SK-N-SH (cell line): ENCODE measurements at regions not wholly inside any gene's neighbourhood (a gene's known extent, or its start where the extent isn't known, plus 50 kb on each side); places are given as distances from the start of the nearest gene placed in this dataset.

Experiments used
- CTCF ChIA-PET: fragments of 300-600, 350-600 bp; formaldehyde crosslinking; extraction: SDS; loops from one replicate; lab custom pipeline; 2021; lab: Yijun Ruan, JAX
- POLR2A ChIA-PET: fragments of 350-600 bp; sonication (Branson Sonifier 250); formaldehyde crosslinking; extraction: SDS; loops from one replicate; lab custom pipeline; 2020; ENCODE audit warnings: antibody characterized with exemption, inconsistent platforms; lab: Yijun Ruan, JAX
- DNase-seq: peaks from one replicate; pipeline ENCODE4 v3.0.0; 2012
- H2AFZ ChIP-seq: fragments of 200-600 bp; sonication (generic); 2 replicates; pipeline ENCODE4 v1.8.1; 2016; ENCODE audit warnings: antibody characterized with exemption, mild to moderate bottlenecking, low read depth
- H3F3A ChIP-seq: fragments of 200-600 bp; sonication (generic); replicated peaks from 2 replicates; pipeline ENCODE3; 2016; ENCODE audit warnings: antibody characterized with exemption, mild to moderate bottlenecking; ENCODE audit not compliant: insufficient read depth
- H3K27ac ChIP-seq, 2 experiments: fragments of 200-500 bp in 1 of 2; fragments of 200-600 bp in 1 of 2; sonication (Bioruptor generic) in 1 of 2; sonication (generic), shearing (Covaris generic) in 1 of 2; 2 replicates each; pipeline versions ENCODE4 v1.5.1 to v1.6.1; 2014 to 2016; ENCODE audit warnings: low read depth in 2 of 2, inconsistent platforms in 1 of 2, low read length in 1 of 2, mild to moderate bottlenecking in 1 of 2, mixed read lengths in 1 of 2
- H3K27me3 ChIP-seq: fragments of 200-600 bp; sonication (generic), shearing (Covaris generic); 2 replicates; pipeline ENCODE4 v1.6.1; 2016; ENCODE audit warnings: mixed run types; ENCODE audit not compliant: insufficient read depth
- H3K36me3 ChIP-seq, 2 experiments: fragments of 200-500 bp in 1 of 2; fragments of 200-600 bp in 1 of 2; sonication (Bioruptor generic) in 1 of 2; sonication (generic) in 1 of 2; replicated peaks in 1 of 2; 2 replicates each; pipeline versions ENCODE3 to v1.5.1; 2014 to 2016; ENCODE audit warnings: low read length in 1 of 2, mild to moderate bottlenecking in 1 of 2; ENCODE audit not compliant: insufficient read depth in 2 of 2, control insufficient read depth in 1 of 2
- H3K4me1 ChIP-seq, 2 experiments: fragments of 200-500 bp in 1 of 2; fragments of 200-600 bp in 1 of 2; sonication (Bioruptor generic) in 1 of 2; sonication (generic), shearing (Covaris generic) in 1 of 2; 2 replicates each; pipeline versions ENCODE4 v1.5.1 to v1.6.1; 2014 to 2016; ENCODE audit warnings: low read depth in 1 of 2, low read length in 1 of 2, mixed run types in 1 of 2; ENCODE audit not compliant: insufficient read depth in 2 of 2, control insufficient read depth in 1 of 2
- H3K4me2 ChIP-seq: fragments of 200-600 bp; sonication (generic), shearing (Covaris generic); 2 replicates; pipeline ENCODE4 v1.6.1; 2017; ENCODE audit warnings: mixed run types
- H3K4me3 ChIP-seq, 2 experiments: fragments of 200-500 bp in 1 of 2; fragments of 200-600 bp in 1 of 2; sonication (Bioruptor generic) in 1 of 2; sonication (generic), shearing (Covaris generic) in 1 of 2; 2 replicates each; pipeline versions ENCODE4 v1.5.1 to v1.8.1; 2014 to 2016; ENCODE audit warnings: low read depth in 2 of 2, inconsistent platforms in 1 of 2, low read length in 1 of 2, mild to moderate bottlenecking in 1 of 2, mixed read lengths in 1 of 2, moderate library complexity in 1 of 2
- H3K79me2 ChIP-seq: fragments of 200-600 bp; sonication (generic); 2 replicates; pipeline ENCODE4 v1.8.1; 2017; ENCODE audit warnings: mild to moderate bottlenecking; ENCODE audit not compliant: insufficient read depth
- H3K9ac ChIP-seq: fragments of 200-600 bp; sonication (generic); 2 replicates; pipeline ENCODE4 v1.6.1; 2017; ENCODE audit warnings: mixed run types
- H3K9me2 ChIP-seq: fragments of 200-600 bp; sonication (generic); 2 replicates; pipeline ENCODE4 v1.6.1; 2017; ENCODE audit warnings: mixed run types
- H3K9me3 ChIP-seq: fragments of 200-600 bp; sonication (generic); 2 replicates; pipeline ENCODE4 v1.6.1; 2017; ENCODE audit warnings: mixed run types, mild to moderate bottlenecking, moderate library complexity
- H4K20me1 ChIP-seq: fragments of 200-600 bp; sonication (generic); 2 replicates; pipeline ENCODE4 v1.6.1; 2017; ENCODE audit warnings: mild to moderate bottlenecking, mixed run types; ENCODE audit not compliant: insufficient read depth
- CTCF ChIP-seq: fragments of 200-600 bp; sonication (generic); IDR thresholded peaks from 2 replicates; pipeline ENCODE4 v1.6.1; 2017; ENCODE audit warnings: antibody characterized with exemption, mild to moderate bottlenecking, moderate library complexity
- FOXM1 ChIP-seq: IDR thresholded peaks from 2 replicates; pipeline ENCODE4 v1.4.0; 2012; ENCODE audit warnings: low read depth, mild to moderate bottlenecking
- GABPA ChIP-seq: IDR thresholded peaks from 2 replicates; pipeline ENCODE4 v1.4.0; 2012; ENCODE audit warnings: low read depth, mild to moderate bottlenecking
- IRF3 ChIP-seq: fragments of 150-350 bp; IDR thresholded peaks from 2 replicates; pipeline ENCODE4 v1.6.1; 2016; ENCODE audit warnings: mild to moderate bottlenecking, low read depth, low read length
- MEF2A ChIP-seq: IDR thresholded peaks from 2 replicates; pipeline ENCODE4 v1.4.0; 2012; ENCODE audit warnings: low read depth, borderline replicate concordance
- MXI1 ChIP-seq: IDR thresholded peaks from 2 replicates; pipeline ENCODE4 v1.6.1; 2012; ENCODE audit warnings: mild to moderate bottlenecking, low read depth, low read length, improper control_type of control experiment
- POLR2AphosphoS5 ChIP-seq: IDR thresholded peaks from 2 replicates; pipeline ENCODE4 v1.6.1; 2012; ENCODE audit warnings: low read depth, low read length
- RXRA ChIP-seq: IDR thresholded peaks from 2 replicates; pipeline ENCODE4 v1.4.0; 2012; ENCODE audit warnings: low read depth, mild to moderate bottlenecking, borderline replicate concordance
- SMC3 ChIP-seq: IDR thresholded peaks from 2 replicates; pipeline ENCODE4 v1.6.1; 2012; ENCODE audit warnings: low read depth, low read length, improper control_type of control experiment
- TCF12 ChIP-seq: IDR thresholded peaks from 2 replicates; pipeline ENCODE4 v1.4.0; 2012
- WGBS: methylation state at CpG from one replicate; pipeline ENCODE4 v1.1.6; 2017; ENCODE audit warnings: low lambda C conversion rate; 5-methylcytosine and 5-hydroxymethylcytosine counted together

- peak overlapping the region in 1 of 2 experiments; percentile 30; a peak in 1 of 4 replicates for H3K27ac ChIP-seq
- no peak overlapping the region for H2AFZ ChIP-seq
- 75% methylated on average over 11 of the region's 11 CpGs for WGBS
- H3K9me3 ChIP-seq, result no peaks in the 10 kb centered on the region
- no peak overlapping the region for H3K4me3 ChIP-seq
- H3K9me2 ChIP-seq, result no peaks in the 10 kb centered on the region
- peaks cover 77% of the 10 kb centered on the region for H3K79me2 ChIP-seq
- no peaks in the 10 kb centered on the region for H3K36me3 ChIP-seq
- H3K4me1 ChIP-seq, result peaks cover 4 to 14% of the 10 kb centered on the region in 2 experiments; a peak in 1 of 4 replicates
- H3K4me2 ChIP-seq, result peak overlapping the region; percentile 35
- peaks cover 6% of the 10 kb centered on the region for H3F3A ChIP-seq
- TF ChIP-seq CTCF (0 out of 2 replicates have a peak, but pooled peaks have one; percentile 19), SMC3 (no peak)
- H3K27me3 ChIP-seq, result no peaks in the 10 kb centered on the region
- H4K20me1 ChIP-seq, result peaks cover 7% of the 10 kb centered on the region
- no peak overlapping the region for H3K9ac ChIP-seq
- POLR2A ChIA-PET, result no interaction called here
- CTCF ChIA-PET, result interaction anchor here (1.4 to 4.1 kb wide), 4 partner anchors 10 to 137 kb away, joined by 8 to 22 read pairs (median 17); no protein-coding TSS in a partner anchor
- no peak for DNase-seq
Measured at GRCh38 chr17:72587773-72588511, 467.1 kb downstream of the SOX9 start.

DNA sequence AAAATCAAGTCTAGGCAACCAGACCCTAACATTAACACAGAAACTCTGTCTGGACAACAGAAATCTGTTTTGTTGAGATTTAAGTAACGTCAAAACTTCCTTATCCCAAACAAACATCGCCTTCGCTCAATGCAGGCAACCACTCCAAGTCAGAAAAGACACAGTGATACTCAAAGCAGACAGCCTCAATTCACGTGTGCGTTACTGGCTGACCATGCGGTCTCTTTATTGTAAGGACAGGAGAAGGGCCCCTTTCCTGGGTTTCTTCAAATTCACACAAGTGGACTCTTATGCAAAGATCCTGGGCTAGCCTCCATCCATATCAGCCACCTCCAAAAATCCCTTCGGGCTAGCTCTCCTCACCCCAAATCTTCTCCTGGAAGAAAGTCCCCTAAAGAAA, 467.7 kb downstream of the SOX9 start:
- H3K4me1 ChIP-seq, result peaks cover 4 to 14% of the 10 kb centered on the region in 2 experiments; a peak in 1 of 4 replicates
- H3K36me3 ChIP-seq, result no peaks in the 10 kb centered on the region
- no peak for DNase-seq
- no peaks in the 10 kb centered on the region for H3K9me2 ChIP-seq
- TF ChIP-seq RXRA (no peak), MEF2A (no peak), IRF3 (no peak), FOXM1 (no peak), MXI1 (no peak), POLR2AphosphoS5 (no peak), GABPA (no peak), TCF12 (no peak)
- H3K9ac ChIP-seq, result no peak overlapping the region
- WGBS, result 84% methylated on average over 7 of the region's 7 CpGs
- peaks cover 6% of the 10 kb centered on the region for H3F3A ChIP-seq
- no peaks in the 10 kb centered on the region for H3K9me3 ChIP-seq
- H3K79me2 ChIP-seq, result peaks cover 75% of the 10 kb centered on the region
- no peak overlapping the region for H2AFZ ChIP-seq
- H3K27me3 ChIP-seq, result no peaks in the 10 kb centered on the region
- H3K4me3 ChIP-seq, result no peak overlapping the region
- peaks cover 7% of the 10 kb centered on the region for H4K20me1 ChIP-seq
- CTCF ChIA-PET, result interaction anchor here (1.4 to 4.1 kb wide), 4 partner anchors 11 to 137 kb away, joined by 8 to 22 read pairs (median 17); no protein-coding TSS in a partner anchor
- H3K4me2 ChIP-seq, result peak overlapping the region; percentile 35
- H3K27ac ChIP-seq, result peak overlapping the region in 1 of 2 experiments; percentile 30; a peak in 1 of 4 replicates
- POLR2A ChIA-PET, result no interaction called here
